HL-60 (cell line): ENCODE measurements at regions not wholly inside any gene's neighbourhood (a gene's known extent, or its start where the extent isn't known, plus 50 kb on each side); places are given as distances from the start of the nearest gene placed in this dataset.

Source experiments
- DNase-seq, 2 experiments: peaks; one replicate each; pipeline ENCODE4 v3.0.0-alpha.2; 2010 to 2020; ENCODE audit warnings: low read depth in 1 of 2, low spot score in 1 of 2
- H3K27ac ChIP-seq: fragments of 250-450 bp; sonication (Bioruptor Pico); replicated peaks from 2 replicates; pipeline ENCODE4 v1.5.1; 2020; ENCODE audit warnings: mild to moderate bottlenecking, moderate library complexity
- H3K27me3 ChIP-seq: fragments of 250-450 bp; sonication (Bioruptor Pico); 2 replicates; pipeline ENCODE4 v1.5.1; 2021; ENCODE audit warnings: mild to moderate bottlenecking, moderate library complexity; ENCODE audit not compliant: insufficient read depth, poor library complexity, severe bottlenecking
- H3K4me3 ChIP-seq: replicated peaks from 2 replicates; pipeline ENCODE4 v1.5.1; 2011; ENCODE audit warnings: mild to moderate bottlenecking, control low read depth, low read length; ENCODE audit not compliant: insufficient read depth
- CTCF ChIP-seq: IDR thresholded peaks from one replicate; pipeline ENCODE4 v1.5.1; 2011; ENCODE audit warnings: low read length, control low read depth, inconsistent platforms; ENCODE audit not compliant: insufficient read depth
- GABPA ChIP-seq: IDR thresholded peaks from 2 replicates; pipeline ENCODE4 v1.6.1; 2012; ENCODE audit warnings: low read depth
- POLR2AphosphoS5 ChIP-seq: IDR thresholded peaks from 2 replicates; pipeline ENCODE4 v1.6.1; 2012; ENCODE audit warnings: low read depth
- SPI1 ChIP-seq: IDR thresholded peaks from 2 replicates; pipeline ENCODE4 v1.6.1; 2012; ENCODE audit warnings: low read depth, mild to moderate bottlenecking, borderline replicate concordance
- TF ChIP-seq, protein P1 (sequence below): IDR thresholded peaks from 2 replicates; pipeline ENCODE4 v1.6.1; 2012; ENCODE audit warnings: low read depth; ENCODE audit not compliant: insufficient replicate concordance

DNA sequence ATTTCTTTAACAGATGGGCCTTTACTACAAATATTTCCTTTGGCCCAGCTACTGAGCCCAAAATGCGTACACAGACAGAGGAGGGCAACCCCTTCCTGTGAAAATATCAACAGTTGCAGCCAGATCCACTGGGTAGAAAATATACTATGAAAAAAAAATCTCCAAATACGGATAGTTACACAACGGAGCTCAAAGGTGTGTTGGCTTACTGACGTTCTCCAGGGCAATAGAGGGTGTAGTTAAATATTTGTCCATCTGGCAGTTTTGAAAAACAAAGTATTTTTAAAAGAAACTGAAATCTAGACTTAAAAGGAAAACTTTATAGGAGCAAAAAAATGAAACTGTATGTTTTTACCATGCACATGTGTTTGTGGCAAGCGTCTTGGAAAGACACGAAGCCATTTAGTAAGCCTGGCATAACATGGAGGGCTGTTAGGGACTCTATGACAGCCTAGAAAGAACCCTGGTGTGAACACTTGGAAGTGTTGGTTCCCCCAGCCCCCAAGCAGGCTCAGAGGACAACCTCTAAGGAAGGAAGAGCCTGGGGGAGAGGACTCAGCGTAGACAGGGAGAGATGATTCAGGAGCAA lies 157.8 kb upstream of the TRPM3 start:
- no peak overlapping the region for H3K4me3 ChIP-seq
- TF ChIP-seq, protein P1, sequence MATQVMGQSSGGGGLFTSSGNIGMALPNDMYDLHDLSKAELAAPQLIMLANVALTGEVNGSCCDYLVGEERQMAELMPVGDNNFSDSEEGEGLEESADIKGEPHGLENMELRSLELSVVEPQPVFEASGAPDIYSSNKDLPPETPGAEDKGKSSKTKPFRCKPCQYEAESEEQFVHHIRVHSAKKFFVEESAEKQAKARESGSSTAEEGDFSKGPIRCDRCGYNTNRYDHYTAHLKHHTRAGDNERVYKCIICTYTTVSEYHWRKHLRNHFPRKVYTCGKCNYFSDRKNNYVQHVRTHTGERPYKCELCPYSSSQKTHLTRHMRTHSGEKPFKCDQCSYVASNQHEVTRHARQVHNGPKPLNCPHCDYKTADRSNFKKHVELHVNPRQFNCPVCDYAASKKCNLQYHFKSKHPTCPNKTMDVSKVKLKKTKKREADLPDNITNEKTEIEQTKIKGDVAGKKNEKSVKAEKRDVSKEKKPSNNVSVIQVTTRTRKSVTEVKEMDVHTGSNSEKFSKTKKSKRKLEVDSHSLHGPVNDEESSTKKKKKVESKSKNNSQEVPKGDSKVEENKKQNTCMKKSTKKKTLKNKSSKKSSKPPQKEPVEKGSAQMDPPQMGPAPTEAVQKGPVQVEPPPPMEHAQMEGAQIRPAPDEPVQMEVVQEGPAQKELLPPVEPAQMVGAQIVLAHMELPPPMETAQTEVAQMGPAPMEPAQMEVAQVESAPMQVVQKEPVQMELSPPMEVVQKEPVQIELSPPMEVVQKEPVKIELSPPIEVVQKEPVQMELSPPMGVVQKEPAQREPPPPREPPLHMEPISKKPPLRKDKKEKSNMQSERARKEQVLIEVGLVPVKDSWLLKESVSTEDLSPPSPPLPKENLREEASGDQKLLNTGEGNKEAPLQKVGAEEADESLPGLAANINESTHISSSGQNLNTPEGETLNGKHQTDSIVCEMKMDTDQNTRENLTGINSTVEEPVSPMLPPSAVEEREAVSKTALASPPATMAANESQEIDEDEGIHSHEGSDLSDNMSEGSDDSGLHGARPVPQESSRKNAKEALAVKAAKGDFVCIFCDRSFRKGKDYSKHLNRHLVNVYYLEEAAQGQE: no peak
- TF ChIP-seq CTCF (no peak), GABPA (no peak), POLR2AphosphoS5 (no peak), SPI1 (no peak)
- H3K27ac ChIP-seq: no peak overlapping the region
- DNase-seq: no peak
- H3K27me3 ChIP-seq: no peaks in the 10 kb centered on the region

DNA sequence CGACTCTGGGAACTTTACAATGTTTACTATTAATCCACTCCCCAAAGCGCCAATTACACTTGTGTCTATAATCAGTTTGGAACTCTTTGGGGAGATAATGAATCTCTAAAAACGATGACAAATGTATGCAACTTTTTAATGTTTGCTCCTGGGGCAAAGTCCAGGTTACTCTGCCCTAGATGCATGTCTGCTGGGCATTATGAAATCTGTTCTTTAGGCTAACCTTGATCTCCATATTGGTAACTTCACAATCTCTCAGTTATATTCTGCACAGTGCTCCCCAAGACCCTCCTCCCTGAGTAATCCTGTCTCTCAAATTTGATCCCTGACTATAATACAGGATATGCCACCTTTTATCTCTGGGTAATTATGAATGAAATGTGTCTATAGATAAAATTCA lies 152.2 kb upstream of the TRPM3 start:
- no peak for DNase-seq
- H3K27ac ChIP-seq: no peak overlapping the region
- no peaks in the 10 kb centered on the region for H3K27me3 ChIP-seq
- H3K4me3 ChIP-seq: no peak overlapping the region
- TF ChIP-seq GABPA: no peak
- TF ChIP-seq SPI1: no peak
- TF ChIP-seq CTCF: no peak
- no peak for TF ChIP-seq POLR2AphosphoS5
- TF ChIP-seq, protein P1: no peak

- H3K4me3 ChIP-seq: no peak overlapping the region
- no peak for TF ChIP-seq SPI1
- TF ChIP-seq, protein P1: no peak
- DNase-seq: no peak
- H3K27ac ChIP-seq: no peak overlapping the region
- H3K27me3 ChIP-seq: no peaks in the 10 kb centered on the region
These were observed 150.2 kb upstream of the TRPM3 start for GRCh38 chr9:71271602-71272001.
